ENCODE measurements at regions not wholly inside any gene's neighbourhood (a gene's known extent, or its start where the extent isn't known, plus 50 kb on each side); places are given as distances from the start of the nearest gene placed in this dataset.

- no peak overlapping the region for H3K27ac ChIP-seq
- H3K4me3 ChIP-seq, result no peak overlapping the region
- no peaks in the 10 kb centered on the region for H3K27me3 ChIP-seq
- TF ChIP-seq CTCF (IDR thresholded peaks at IDR 0.05) (no peak), POLR2A (IDR thresholded peaks at IDR 0.05) (no peak)
- H3K4me1 ChIP-seq, result no peaks in the 10 kb centered on the region
- no peak for DNase-seq
- H3K9me3 ChIP-seq, result peaks cover 0 to 4% (median 0%) of the 10 kb centered on the region in 4 donors
- H3K36me3 ChIP-seq, result no peaks in the 10 kb centered on the region
Observed at GRCh38 chr13:97630725-97631124, 196.8 kb downstream of the RAP2A start.

GRCh38 chr13:97631158-97631557 lies 197.2 kb downstream of the RAP2A start:
- no peak for DNase-seq
- no peaks in the 10 kb centered on the region for H3K4me1 ChIP-seq

GRCh38 chr13:97639236-97639635 lies 205.3 kb downstream of the RAP2A start:
- no peaks in the 10 kb centered on the region for H3K9me3 ChIP-seq
- DNase-seq, result no peak
- TF ChIP-seq CTCF (IDR thresholded peaks at IDR 0.05) (no peak), POLR2A (IDR thresholded peaks at IDR 0.05) (no peak)
- H3K27ac ChIP-seq, result no peak overlapping the region
- H3K27me3 ChIP-seq, result no peaks in the 10 kb centered on the region
- H3K4me1 ChIP-seq, result no peaks in the 10 kb centered on the region
- no peak overlapping the region for H3K4me3 ChIP-seq
- H3K36me3 ChIP-seq, result no peaks in the 10 kb centered on the region

More at GRCh38 chr13:97631158-97631557, 197.2 kb downstream of the RAP2A start:
- no peak for TF ChIP-seq POLR2A (IDR thresholded peaks at IDR 0.05)
- TF ChIP-seq CTCF (IDR thresholded peaks at IDR 0.05), result no peak
- H3K27ac ChIP-seq, result no peak overlapping the region
- H3K4me3 ChIP-seq, result no peak overlapping the region
- H3K27me3 ChIP-seq, result no peaks in the 10 kb centered on the region
- H3K9me3 ChIP-seq, result peaks cover 0 to 4% (median 0%) of the 10 kb centered on the region in 4 donors
- H3K36me3 ChIP-seq, result no peaks in the 10 kb centered on the region

- no peaks in the 10 kb centered on the region for H3K9me3 ChIP-seq
- no peak for DNase-seq
- H3K27me3 ChIP-seq, result no peaks in the 10 kb centered on the region
- no peak overlapping the region for H3K4me3 ChIP-seq
- no peak overlapping the region for H3K27ac ChIP-seq
- H3K36me3 ChIP-seq, result no peaks in the 10 kb centered on the region
- no peaks in the 10 kb centered on the region for H3K4me1 ChIP-seq
- TF ChIP-seq POLR2A (IDR thresholded peaks at IDR 0.05), result no peak
- TF ChIP-seq CTCF (IDR thresholded peaks at IDR 0.05), result no peak
Observed at GRCh38 chr13:97640268-97640667, 206.3 kb downstream of the RAP2A start.

GRCh38 chr13:97648171-97648880 lies 214.4 kb downstream of the RAP2A start:
- no peaks in the 10 kb centered on the region for H3K4me1 ChIP-seq
- H3K36me3 ChIP-seq, result no peaks in the 10 kb centered on the region
- no peak overlapping the region for H3K4me3 ChIP-seq
- H3K27ac ChIP-seq, result no peak overlapping the region
- no peaks in the 10 kb centered on the region for H3K27me3 ChIP-seq
- TF ChIP-seq CTCF (IDR thresholded peaks at IDR 0.05), result no peak
- TF ChIP-seq POLR2A (IDR thresholded peaks at IDR 0.05), result no peak
- no peaks in the 10 kb centered on the region for H3K9me3 ChIP-seq
- DNase-seq, result no peak

GRCh38 chr13:97648881-97649224 lies 214.9 kb downstream of the RAP2A start:
- DNase-seq, result no peak
- H3K4me3 ChIP-seq, result no peak overlapping the region
- no peaks in the 10 kb centered on the region for H3K27me3 ChIP-seq
- TF ChIP-seq CTCF (IDR thresholded peaks at IDR 0.05), result no peak
- TF ChIP-seq POLR2A (IDR thresholded peaks at IDR 0.05), result no peak
- no peaks in the 10 kb centered on the region for H3K4me1 ChIP-seq
- H3K9me3 ChIP-seq, result no peaks in the 10 kb centered on the region
- no peaks in the 10 kb centered on the region for H3K36me3 ChIP-seq
- H3K27ac ChIP-seq, result no peak overlapping the region
